NT2/D1 (cell line): ENCODE measurements at regions not wholly inside any gene's neighbourhood (a gene's known extent, or its start where the extent isn't known, plus 50 kb on each side); places are given as distances from the start of the nearest gene placed in this dataset.

Source experiments
- YY1 ChIP-seq: IDR thresholded peaks from 2 replicates; pipeline ENCODE4 v1.6.1; 2011; ENCODE audit not compliant: insufficient read length, insufficient read depth
- ZNF274 ChIP-seq: IDR thresholded peaks from 2 replicates; pipeline ENCODE4 v1.6.1; 2011; ENCODE audit warnings: mild to moderate bottlenecking, low read depth, low read length

- no peak for TF ChIP-seq YY1
- no peak for TF ChIP-seq ZNF274
These were observed 67.2 kb upstream of the XCR1 start for GRCh38 chr3:46094506-46094905.
